ENCODE measurements at regions not wholly inside any gene's neighbourhood (a gene's known extent, or its start where the extent isn't known, plus 50 kb on each side); places are given as distances from the start of the nearest gene placed in this dataset.

DNA sequence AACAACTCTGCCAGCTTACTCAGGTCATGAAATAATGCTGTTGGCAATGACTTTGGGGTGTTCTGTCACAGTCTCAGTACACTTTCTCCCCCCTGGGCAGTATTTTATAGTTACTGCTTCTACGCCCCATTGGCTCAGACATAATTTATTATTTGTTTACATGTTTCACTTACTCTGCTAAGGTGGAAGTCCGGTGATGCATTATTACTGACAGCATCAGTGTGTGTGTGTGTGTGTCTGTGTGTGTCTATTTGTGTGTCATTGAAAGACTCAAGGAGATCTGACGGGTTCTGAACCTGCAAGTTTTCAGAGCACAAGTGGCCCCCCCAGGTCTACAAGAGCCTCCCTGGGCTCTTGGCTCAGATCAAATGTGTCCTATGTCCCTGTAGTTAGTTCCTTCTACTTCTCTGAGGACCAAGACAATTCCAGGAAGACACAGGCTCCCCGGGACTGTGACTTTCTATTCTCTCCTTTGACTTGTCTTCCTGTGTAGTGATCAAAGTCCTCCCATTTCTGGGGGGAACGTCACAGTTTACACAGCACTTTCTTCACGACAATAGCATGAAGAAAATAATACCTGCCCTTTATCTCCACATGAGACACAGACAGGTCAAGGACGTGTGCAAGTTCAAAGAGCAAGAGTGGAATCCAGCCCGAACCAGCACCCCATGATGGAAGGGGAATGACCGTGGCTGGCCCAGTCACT lies 283.7 kb upstream of the GATB start:
- TF ChIP-seq CTCF (IDR thresholded peaks at IDR 0.05; ENCODE audit: low read length), result no peak
- no peak for TF ChIP-seq EZH2 (optimal IDR thresholded peaks at IDR 0.05; ENCODE audit: low read depth, low read length)
- TF ChIP-seq EZH2phosphoT487 (IDR thresholded peaks at IDR 0.05; ENCODE audit: low read length), result no peak
